ENCODE measurements at regions not wholly inside any gene's neighbourhood (a gene's known extent, or its start where the extent isn't known, plus 50 kb on each side); places are given as distances from the start of the nearest gene placed in this dataset.

DNA sequence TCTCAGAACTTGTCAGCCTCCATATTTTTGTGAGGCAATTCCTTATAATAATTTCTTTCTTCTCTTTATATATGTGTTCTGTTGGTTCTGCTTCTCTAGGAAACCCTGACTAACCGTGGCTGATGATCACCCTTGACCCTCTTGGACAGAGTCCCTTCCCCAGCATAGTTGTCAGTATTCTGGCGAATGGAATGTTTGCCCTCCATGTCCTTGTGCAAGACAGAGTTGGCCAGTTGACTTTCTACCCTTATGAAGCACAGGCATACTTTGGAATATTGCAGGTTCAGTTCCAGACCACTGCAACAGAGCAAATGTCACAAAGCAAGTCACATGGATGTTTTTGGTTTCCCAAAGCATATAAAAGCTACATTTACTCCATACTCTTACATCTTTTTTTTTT is 297.7 kb upstream of the SHH start:
- H3K9me2 ChIP-seq (replicated peaks; ENCODE audit: insufficient read depth, low read length), result no peaks in the 10 kb centered on the region
- no peak overlapping the region for H3K9ac ChIP-seq (ENCODE audit: low read length)
- H4K20me1 ChIP-seq (ENCODE audit: low read depth, low read length), result no peaks in the 10 kb centered on the region
- no peak overlapping the region for H2AFZ ChIP-seq (ENCODE audit: low read depth, low read length, severe bottlenecking)
- no peak overlapping the region for H3K27ac ChIP-seq (ENCODE audit: low read depth, low read length)
- no peaks in the 10 kb centered on the region for H3F3A ChIP-seq (ENCODE audit: insufficient read depth)
- no peak overlapping the region for H3K4me3 ChIP-seq (ENCODE audit: insufficient read depth, low read length, poor library complexity, severe bottlenecking)
- H3K79me2 ChIP-seq (ENCODE audit: insufficient read depth, low read length), result no peaks in the 10 kb centered on the region
- TF ChIP-seq EZH2phosphoT487 (conservative IDR thresholded peaks at IDR 0.05; ENCODE audit: low read length), result no peak
- TF ChIP-seq, protein P1, sequence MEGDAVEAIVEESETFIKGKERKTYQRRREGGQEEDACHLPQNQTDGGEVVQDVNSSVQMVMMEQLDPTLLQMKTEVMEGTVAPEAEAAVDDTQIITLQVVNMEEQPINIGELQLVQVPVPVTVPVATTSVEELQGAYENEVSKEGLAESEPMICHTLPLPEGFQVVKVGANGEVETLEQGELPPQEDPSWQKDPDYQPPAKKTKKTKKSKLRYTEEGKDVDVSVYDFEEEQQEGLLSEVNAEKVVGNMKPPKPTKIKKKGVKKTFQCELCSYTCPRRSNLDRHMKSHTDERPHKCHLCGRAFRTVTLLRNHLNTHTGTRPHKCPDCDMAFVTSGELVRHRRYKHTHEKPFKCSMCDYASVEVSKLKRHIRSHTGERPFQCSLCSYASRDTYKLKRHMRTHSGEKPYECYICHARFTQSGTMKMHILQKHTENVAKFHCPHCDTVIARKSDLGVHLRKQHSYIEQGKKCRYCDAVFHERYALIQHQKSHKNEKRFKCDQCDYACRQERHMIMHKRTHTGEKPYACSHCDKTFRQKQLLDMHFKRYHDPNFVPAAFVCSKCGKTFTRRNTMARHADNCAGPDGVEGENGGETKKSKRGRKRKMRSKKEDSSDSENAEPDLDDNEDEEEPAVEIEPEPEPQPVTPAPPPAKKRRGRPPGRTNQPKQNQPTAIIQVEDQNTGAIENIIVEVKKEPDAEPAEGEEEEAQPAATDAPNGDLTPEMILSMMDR (IDR thresholded peaks at IDR 0.05; ENCODE audit: insufficient read depth, low read length, poor library complexity, severe bottlenecking), result no peak
- no peaks in the 10 kb centered on the region for H3K36me3 ChIP-seq (ENCODE audit: low read length)
- H3K9me3 ChIP-seq (ENCODE audit: insufficient read depth, low read length), result no peaks in the 10 kb centered on the region
- H3K4me2 ChIP-seq (ENCODE audit: low read depth, low read length, poor library complexity, severe bottlenecking), result no peak overlapping the region
- H3K27me3 ChIP-seq (ENCODE audit: low read length), result no peaks in the 10 kb centered on the region

DNA sequence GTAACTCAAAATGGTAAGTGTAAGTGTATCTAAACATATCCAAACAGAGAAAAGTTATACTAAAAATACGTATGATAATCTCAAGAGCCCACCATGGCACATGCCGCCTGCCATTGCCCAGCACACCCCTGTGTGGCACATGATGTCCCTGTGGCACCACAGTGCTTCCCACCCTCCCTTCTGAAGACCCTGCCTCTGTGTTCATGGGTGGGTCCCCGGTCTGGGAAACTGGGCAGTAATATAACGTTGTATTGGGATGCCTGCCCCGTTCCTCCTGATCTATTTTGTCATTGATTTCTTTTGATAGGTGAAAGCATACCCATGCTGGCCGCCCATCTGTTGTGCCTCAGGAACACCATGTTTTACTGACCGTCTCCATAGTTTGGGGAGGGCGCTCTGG is 296.8 kb upstream of the SHH start:
- Histone ChIP-seq H3K79me2 (ENCODE audit: insufficient read depth, low read length) (no peaks in the 10 kb centered on the region), H3K9me3 (ENCODE audit: insufficient read depth, low read length) (no peaks in the 10 kb centered on the region), H4K20me1 (ENCODE audit: low read depth, low read length) (no peaks in the 10 kb centered on the region), H3K9ac (ENCODE audit: low read length) (no peak overlapping the region), H2AFZ (ENCODE audit: low read depth, low read length, severe bottlenecking) (no peak overlapping the region), H3K4me2 (ENCODE audit: low read depth, low read length, poor library complexity, severe bottlenecking) (no peak overlapping the region), H3K36me3 (ENCODE audit: low read length) (no peaks in the 10 kb centered on the region), H3K27me3 (ENCODE audit: low read length) (no peaks in the 10 kb centered on the region), H3F3A (ENCODE audit: insufficient read depth) (no peaks in the 10 kb centered on the region), H3K27ac (ENCODE audit: low read depth, low read length) (no peak overlapping the region), H3K4me3 (ENCODE audit: insufficient read depth, low read length, poor library complexity, severe bottlenecking) (no peak overlapping the region), H3K9me2 (replicated peaks; ENCODE audit: insufficient read depth, low read length) (no peaks in the 10 kb centered on the region)
- TF ChIP-seq EZH2phosphoT487 (conservative IDR thresholded peaks at IDR 0.05; ENCODE audit: low read length), result no peak
- TF ChIP-seq, protein P1 (IDR thresholded peaks at IDR 0.05; ENCODE audit: insufficient read depth, low read length, poor library complexity, severe bottlenecking), result no peak

DNA sequence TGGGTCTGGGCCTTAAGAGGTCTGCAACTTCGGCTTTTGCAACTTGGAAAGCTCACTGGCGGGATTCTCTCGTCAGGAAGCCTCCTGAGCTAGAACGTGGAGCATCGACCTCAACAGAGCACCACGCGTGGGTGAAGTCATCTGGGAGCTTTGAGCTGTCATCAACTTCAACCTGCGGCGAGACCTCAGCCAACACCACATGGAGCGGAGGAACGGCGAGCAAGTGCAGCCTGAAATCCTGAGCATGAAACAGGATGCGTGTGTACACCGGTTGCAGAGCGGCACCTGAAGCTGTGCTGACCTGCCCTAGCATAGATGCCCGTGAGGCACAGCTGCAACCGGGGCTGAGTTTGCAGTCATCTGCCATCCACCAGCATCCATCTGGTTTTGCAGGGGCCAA is 295.7 kb upstream of the SHH start:
- Histone ChIP-seq H3F3A (ENCODE audit: insufficient read depth) (no peaks in the 10 kb centered on the region), H3K36me3 (ENCODE audit: low read length) (no peaks in the 10 kb centered on the region), H3K27ac (ENCODE audit: low read depth, low read length) (no peak overlapping the region), H3K9me2 (replicated peaks; ENCODE audit: insufficient read depth, low read length) (no peaks in the 10 kb centered on the region), H4K20me1 (ENCODE audit: low read depth, low read length) (no peaks in the 10 kb centered on the region), H3K4me2 (ENCODE audit: low read depth, low read length, poor library complexity, severe bottlenecking) (no peak overlapping the region), H2AFZ (ENCODE audit: low read depth, low read length, severe bottlenecking) (no peak overlapping the region), H3K9me3 (ENCODE audit: insufficient read depth, low read length) (no peaks in the 10 kb centered on the region), H3K79me2 (ENCODE audit: insufficient read depth, low read length) (no peaks in the 10 kb centered on the region), H3K27me3 (ENCODE audit: low read length) (no peaks in the 10 kb centered on the region), H3K4me3 (ENCODE audit: insufficient read depth, low read length, poor library complexity, severe bottlenecking) (no peak overlapping the region), H3K9ac (ENCODE audit: low read length) (no peak overlapping the region)
- TF ChIP-seq, protein P1 (IDR thresholded peaks at IDR 0.05; ENCODE audit: insufficient read depth, low read length, poor library complexity, severe bottlenecking), result no peak
- TF ChIP-seq EZH2phosphoT487 (conservative IDR thresholded peaks at IDR 0.05; ENCODE audit: low read length), result no peak

DNA sequence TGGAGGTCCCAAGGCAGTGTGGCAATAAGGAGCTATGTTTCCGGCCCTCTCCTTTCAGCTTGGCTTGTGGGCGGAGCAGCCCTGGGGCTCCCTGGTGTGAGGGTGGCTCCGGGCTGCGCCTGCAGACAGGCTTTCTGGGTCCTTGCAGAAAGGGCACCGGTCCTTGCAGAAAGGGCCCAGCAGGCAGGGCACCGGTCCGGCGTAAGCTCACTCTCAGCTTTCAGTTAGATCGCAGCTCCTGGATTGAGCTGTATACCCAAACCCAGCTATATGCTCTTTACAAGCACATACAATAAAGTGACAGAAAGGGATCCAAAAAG is 293.8 kb upstream of the SHH start:
- Histone ChIP-seq H2AFZ (ENCODE audit: low read depth, low read length, severe bottlenecking) (no peak overlapping the region), H3K4me3 (ENCODE audit: insufficient read depth, low read length, poor library complexity, severe bottlenecking) (no peak overlapping the region), H3K27ac (ENCODE audit: low read depth, low read length) (no peak overlapping the region), H3K9me2 (replicated peaks; ENCODE audit: insufficient read depth, low read length) (no peaks in the 10 kb centered on the region), H3F3A (ENCODE audit: insufficient read depth) (no peaks in the 10 kb centered on the region), H3K4me2 (ENCODE audit: low read depth, low read length, poor library complexity, severe bottlenecking) (no peak overlapping the region), H3K9me3 (ENCODE audit: insufficient read depth, low read length) (no peaks in the 10 kb centered on the region), H3K9ac (ENCODE audit: low read length) (no peak overlapping the region), H3K36me3 (ENCODE audit: low read length) (no peaks in the 10 kb centered on the region), H4K20me1 (ENCODE audit: low read depth, low read length) (no peaks in the 10 kb centered on the region), H3K79me2 (ENCODE audit: insufficient read depth, low read length) (no peaks in the 10 kb centered on the region), H3K27me3 (ENCODE audit: low read length) (no peaks in the 10 kb centered on the region)
- TF ChIP-seq, protein P1 (IDR thresholded peaks at IDR 0.05; ENCODE audit: insufficient read depth, low read length, poor library complexity, severe bottlenecking), result no peak
- no peak for TF ChIP-seq EZH2phosphoT487 (conservative IDR thresholded peaks at IDR 0.05; ENCODE audit: low read length)
